ENCODE measurements at regions not wholly inside any gene's neighbourhood (a gene's known extent, or its start where the extent isn't known, plus 50 kb on each side); places are given as distances from the start of the nearest gene placed in this dataset.

DNA sequence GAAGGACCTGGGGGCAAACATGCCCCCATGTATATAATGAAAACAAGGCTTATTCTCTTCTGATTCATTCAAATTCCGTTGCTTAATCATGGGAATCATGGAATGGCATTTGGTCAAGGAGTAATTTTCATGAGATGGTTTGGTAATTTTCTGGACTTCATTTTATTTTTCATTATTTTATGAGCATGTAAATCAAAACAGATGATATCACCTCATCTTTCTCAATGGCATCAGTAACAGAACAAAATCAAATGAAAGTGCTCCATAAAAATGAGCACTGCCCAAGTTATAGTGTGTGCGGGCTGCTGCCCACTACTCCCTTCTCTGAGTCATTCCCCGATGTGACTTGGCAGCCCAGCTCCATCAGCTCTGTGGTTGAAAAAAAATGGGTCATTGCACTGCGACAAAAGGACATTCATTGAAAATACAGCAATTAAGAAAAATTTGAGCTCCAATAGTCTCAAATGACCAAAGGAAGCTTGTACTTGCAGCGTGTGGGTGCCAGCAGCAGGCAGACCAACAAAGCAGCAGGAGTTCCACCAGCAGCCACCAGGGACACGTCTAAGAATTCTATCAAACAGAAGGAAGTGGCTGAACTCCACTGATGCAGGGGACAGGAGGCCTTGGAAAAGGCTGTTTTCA is 84.3 kb upstream of the VAV3 start:
- H3F3A ChIP-seq (ENCODE audit: insufficient read depth, low read length, poor library complexity, severe bottlenecking) = no peaks in the 10 kb centered on the region
- H3K79me2 ChIP-seq (replicated peaks; ENCODE audit: insufficient read depth, low read length) = no peaks in the 10 kb centered on the region
- no peaks in the 10 kb centered on the region for H3K36me3 ChIP-seq (ENCODE audit: insufficient read depth, low read length)
- H3K9me3 ChIP-seq (ENCODE audit: low read length) = no peaks in the 10 kb centered on the region
- H3K27ac ChIP-seq (ENCODE audit: low read length) = no peak overlapping the region
- H2AFZ ChIP-seq (ENCODE audit: low read depth, low read length) = no peak overlapping the region
- TF ChIP-seq TAF1 (IDR thresholded peaks at IDR 0.05; ENCODE audit: low read depth) (no peak), RAD21 (conservative IDR thresholded peaks at IDR 0.05) (no peak), POLR2AphosphoS5 (IDR thresholded peaks at IDR 0.05) (no peak), EP300 (conservative IDR thresholded peaks at IDR 0.05; ENCODE audit: poor library complexity, severe bottlenecking) (no peak), EZH2 (IDR thresholded peaks at IDR 0.05; ENCODE audit: borderline replicate concordance, insufficient read depth, low read length, poor library complexity, severe bottlenecking) (no peak), MXI1 (conservative IDR thresholded peaks at IDR 0.05; ENCODE audit: poor library complexity, severe bottlenecking) (no peak), REST (IDR thresholded peaks at IDR 0.05; ENCODE audit: borderline replicate concordance) (no peak), SMC3 (conservative IDR thresholded peaks at IDR 0.05; ENCODE audit: poor library complexity) (no peak)
- TF ChIP-seq, protein P1, sequence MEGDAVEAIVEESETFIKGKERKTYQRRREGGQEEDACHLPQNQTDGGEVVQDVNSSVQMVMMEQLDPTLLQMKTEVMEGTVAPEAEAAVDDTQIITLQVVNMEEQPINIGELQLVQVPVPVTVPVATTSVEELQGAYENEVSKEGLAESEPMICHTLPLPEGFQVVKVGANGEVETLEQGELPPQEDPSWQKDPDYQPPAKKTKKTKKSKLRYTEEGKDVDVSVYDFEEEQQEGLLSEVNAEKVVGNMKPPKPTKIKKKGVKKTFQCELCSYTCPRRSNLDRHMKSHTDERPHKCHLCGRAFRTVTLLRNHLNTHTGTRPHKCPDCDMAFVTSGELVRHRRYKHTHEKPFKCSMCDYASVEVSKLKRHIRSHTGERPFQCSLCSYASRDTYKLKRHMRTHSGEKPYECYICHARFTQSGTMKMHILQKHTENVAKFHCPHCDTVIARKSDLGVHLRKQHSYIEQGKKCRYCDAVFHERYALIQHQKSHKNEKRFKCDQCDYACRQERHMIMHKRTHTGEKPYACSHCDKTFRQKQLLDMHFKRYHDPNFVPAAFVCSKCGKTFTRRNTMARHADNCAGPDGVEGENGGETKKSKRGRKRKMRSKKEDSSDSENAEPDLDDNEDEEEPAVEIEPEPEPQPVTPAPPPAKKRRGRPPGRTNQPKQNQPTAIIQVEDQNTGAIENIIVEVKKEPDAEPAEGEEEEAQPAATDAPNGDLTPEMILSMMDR (IDR thresholded peaks at IDR 0.05; ENCODE audit: poor library complexity, severe bottlenecking) = no peak
- no peak overlapping the region for H3K9ac ChIP-seq (ENCODE audit: low read length)
- peaks cover 12% of the 10 kb centered on the region for H3K27me3 ChIP-seq (ENCODE audit: insufficient read depth, low read depth, low read length)
- H3K4me3 ChIP-seq (ENCODE audit: low read length) = no peak overlapping the region
- H4K20me1 ChIP-seq (ENCODE audit: insufficient read depth) = no peaks in the 10 kb centered on the region
- H3K9me2 ChIP-seq (ENCODE audit: insufficient read depth, low read length) = no peaks in the 10 kb centered on the region
- H3K4me2 ChIP-seq (ENCODE audit: low read length) = no peak overlapping the region

DNA sequence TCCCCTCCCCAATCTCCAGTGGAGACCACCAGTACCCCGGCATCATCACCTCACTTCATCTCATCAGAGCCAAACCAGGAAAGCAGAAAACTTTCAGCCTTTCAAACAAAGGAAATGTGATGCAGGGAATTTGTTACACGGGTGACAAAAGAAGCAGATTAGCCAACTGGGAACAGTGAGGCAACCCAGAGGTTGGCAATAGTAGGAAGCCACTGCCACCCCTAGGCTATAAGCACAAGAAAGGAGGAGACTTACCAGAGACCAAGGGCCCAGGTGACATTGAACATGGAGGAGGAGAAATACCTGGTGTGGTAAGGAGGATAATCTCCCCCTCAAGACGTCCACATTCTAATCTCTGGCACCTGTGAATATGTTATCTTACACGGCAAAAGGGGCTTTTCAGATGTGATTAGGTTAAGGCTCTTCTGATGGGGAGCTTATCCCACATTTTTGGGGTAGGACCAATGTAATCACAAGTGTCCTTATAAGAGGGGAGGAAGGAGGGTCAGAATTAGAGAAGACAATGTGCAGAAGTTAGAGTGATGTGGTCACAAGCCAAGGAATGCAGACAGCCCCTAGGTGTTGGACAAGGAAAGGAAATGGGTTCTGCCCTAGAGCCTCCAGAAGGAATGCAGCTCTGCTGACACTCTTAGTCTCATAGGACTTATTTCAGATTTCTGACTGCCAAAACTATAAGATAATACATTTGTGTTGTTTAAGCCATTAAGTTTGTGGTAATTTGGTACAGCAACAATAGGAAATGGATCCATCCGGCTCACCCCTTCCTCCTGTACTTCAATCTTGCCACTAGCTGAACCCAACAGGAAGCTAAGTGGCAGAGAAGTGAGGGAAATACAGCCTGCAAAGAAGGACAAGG is 83.6 kb upstream of the VAV3 start:
- Histone ChIP-seq H3K9me3 (ENCODE audit: low read length) (no peaks in the 10 kb centered on the region), H3K36me3 (ENCODE audit: insufficient read depth, low read length) (no peaks in the 10 kb centered on the region), H3K27me3 (ENCODE audit: insufficient read depth, low read depth, low read length) (peaks cover 5% of the 10 kb centered on the region), H3K4me2 (ENCODE audit: low read length) (no peak overlapping the region), H3K9ac (ENCODE audit: low read length) (no peak overlapping the region), H3K79me2 (replicated peaks; ENCODE audit: insufficient read depth, low read length) (no peaks in the 10 kb centered on the region), H4K20me1 (ENCODE audit: insufficient read depth) (no peaks in the 10 kb centered on the region), H3K4me3 (ENCODE audit: low read length) (no peak overlapping the region), H3K9me2 (ENCODE audit: insufficient read depth, low read length) (no peaks in the 10 kb centered on the region), H3K27ac (ENCODE audit: low read length) (no peak overlapping the region), H3F3A (ENCODE audit: insufficient read depth, low read length, poor library complexity, severe bottlenecking) (no peaks in the 10 kb centered on the region), H2AFZ (ENCODE audit: low read depth, low read length) (no peak overlapping the region)
- TF ChIP-seq POLR2AphosphoS5 (IDR thresholded peaks at IDR 0.05) = no peak
- TF ChIP-seq RAD21 (conservative IDR thresholded peaks at IDR 0.05) = no peak
- TF ChIP-seq EP300 (conservative IDR thresholded peaks at IDR 0.05; ENCODE audit: poor library complexity, severe bottlenecking) = no peak
- no peak for TF ChIP-seq MXI1 (conservative IDR thresholded peaks at IDR 0.05; ENCODE audit: poor library complexity, severe bottlenecking)
- TF ChIP-seq REST (IDR thresholded peaks at IDR 0.05; ENCODE audit: borderline replicate concordance) = no peak
- no peak for TF ChIP-seq EZH2 (IDR thresholded peaks at IDR 0.05; ENCODE audit: borderline replicate concordance, insufficient read depth, low read length, poor library complexity, severe bottlenecking)
- TF ChIP-seq SMC3 (conservative IDR thresholded peaks at IDR 0.05; ENCODE audit: poor library complexity) = no peak
- no peak for TF ChIP-seq TAF1 (IDR thresholded peaks at IDR 0.05; ENCODE audit: low read depth)
